Stomach (tissue), 8 donors: ENCODE measurements at regions not wholly inside any gene's neighbourhood (a gene's known extent, or its start where the extent isn't known, plus 50 kb on each side); places are given as distances from the start of the nearest gene placed in this dataset.
"Not testable (repeated sequence)": the region's sequence is repeated elsewhere in the genome, so short reads cannot be mapped to it uniquely, and the experiment has no call there.

Experiments used
- DNase-seq, 2 donors: peaks; one replicate each; pipeline versions ENCODE4 v3.0.0 to v3.0.0-alpha.2; 2013 to 2019
- H3K27ac ChIP-seq, 5 donors: fragments of 200-600 bp in 4 of 5; sonication (generic) in 4 of 5; one replicate each; pipeline ENCODE4 v1.5.1; 2013 to 2019; ENCODE audit warnings: mild to moderate bottlenecking in 1 of 5, moderate library complexity in 1 of 5
- H3K27me3 ChIP-seq, 3 donors: fragments of 200-600 bp; sonication (generic); one replicate each; pipeline ENCODE4 v1.5.1; 2017 to 2019; ENCODE audit warnings: mixed run types in 1 of 3
- H3K36me3 ChIP-seq, 4 donors: fragments of 200-600 bp; sonication (generic); 1 replicate in 3 of 4; 2 replicates in 1 of 4; pipeline ENCODE4 v1.5.1; 2016 to 2019
- H3K4me1 ChIP-seq, 4 donors: fragments of 200-600 bp; sonication (generic); one replicate each; pipeline ENCODE4 v1.5.1; 2016 to 2019
- H3K4me3 ChIP-seq, 4 donors: fragments of 200-600 bp; sonication (generic) in 3 of 4; one replicate each; pipeline ENCODE4 v1.5.1; 2016 to 2019; ENCODE audit warnings: mild to moderate bottlenecking in 1 of 4
- H3K9me3 ChIP-seq, 4 donors: fragments of 200-600 bp; sonication (generic); one replicate each; pipeline ENCODE4 v1.5.1; 2016 to 2019
- EP300 ChIP-seq: sonication (generic); formaldehyde crosslinking; IDR thresholded peaks from one replicate; pipeline ENCODE4 v1.6.1; 2017; ENCODE audit warnings: antibody characterized with exemption
- POLR2A ChIP-seq, 4 donors: fragments of 450-650 bp; IDR thresholded peaks; one replicate each; pipeline ENCODE4 v1.6.1; 2016; ENCODE audit warnings: antibody characterized with exemption in 4 of 4, control low read depth in 2 of 4, mild to moderate bottlenecking in 1 of 4, moderate library complexity in 1 of 4
- POLR2AphosphoS5 ChIP-seq, 3 donors: sonication (generic); formaldehyde crosslinking; IDR thresholded peaks; one replicate each; pipeline ENCODE4 v1.6.1; 2016; ENCODE audit warnings: antibody characterized with exemption in 3 of 3
- WGBS, 5 donors: extraction: QIAGEN DNeasy Blood & Tissue Kit in 3 of 5; methylation state at CpG; one replicate each; pipeline versions ENCODE4 v1.1.5 to v1.1.7; 2013 to 2018; 5-methylcytosine and 5-hydroxymethylcytosine counted together
- intact Hi-C: fragments of 100-400 bp; cut with DNase I; formaldehyde crosslinking; loops from one replicate; pipeline ENCODE4 v1.15.1; 2023; ENCODE audit warnings: low total_unique reads
- TF ChIP-seq, protein P1 (sequence below), 7 experiments: fragments of 450-650 bp in 4 of 7; fragments of 200-600 bp in 3 of 7; sonication (generic) in 3 of 7; IDR thresholded peaks; one replicate each; pipeline ENCODE4 v1.5.1; 2016 to 2019; ENCODE audit warnings: antibody characterized with exemption in 7 of 7, control low read depth in 2 of 7, mild to moderate bottlenecking in 1 of 7
- donor health status: healthy with polysubstance abuse.
- donor health status: Bipolar disorder and iron deficiency.
- donor health status: healthy.

DNA sequence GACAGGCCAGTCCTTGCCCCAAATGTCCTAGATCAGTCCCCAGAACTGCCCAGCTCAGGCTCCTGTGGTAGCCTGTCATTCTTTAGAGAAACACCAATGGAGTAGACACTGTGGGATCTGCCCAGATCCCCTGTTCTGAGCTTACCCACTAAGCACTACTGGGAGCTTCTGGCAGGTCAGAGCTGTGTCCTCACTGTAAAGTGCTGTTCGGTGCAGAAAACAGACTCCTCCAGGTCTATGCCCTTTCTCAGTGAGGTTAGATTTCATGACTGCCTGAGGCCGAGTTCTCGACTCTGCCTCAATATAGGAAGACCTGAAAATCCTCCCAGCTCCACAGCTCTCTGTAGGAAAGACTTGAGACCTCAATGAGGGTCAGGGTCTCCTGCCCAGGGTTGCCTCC lies 67.5 kb upstream of the IGLL5 start:
- peak overlapping the region in 2 of 5 donors; percentile 5 to 13 for H3K27ac ChIP-seq
- no peak for TF ChIP-seq EP300

DNA sequence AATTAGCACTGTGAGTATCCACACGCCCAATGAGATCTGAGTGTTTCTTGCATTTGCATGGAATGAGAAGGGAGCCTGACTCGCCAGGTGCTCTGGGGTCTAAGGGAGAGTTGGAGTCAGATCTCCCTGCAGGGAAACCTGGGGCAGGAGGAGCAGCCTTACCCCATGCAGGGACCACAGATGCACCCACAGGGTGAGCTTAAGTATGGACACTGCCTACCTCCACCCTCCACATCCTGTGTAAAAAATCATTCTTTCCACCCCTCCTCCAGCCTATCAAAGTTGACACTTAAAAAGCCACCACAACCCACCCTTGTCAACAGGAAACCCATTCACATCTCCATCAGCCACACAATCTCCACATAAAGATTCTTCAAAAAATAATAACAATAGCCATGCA lies 67.0 kb upstream of the IGLL5 start:
- Histone ChIP-seq H3K27me3 (peaks cover 0 to 16% (median 0%) of the 10 kb centered on the region in 3 donors), H3K4me1 (peaks cover 0 to 12% (median 0%) of the 10 kb centered on the region in 4 donors), H3K4me3 (no peak overlapping the region), H3K36me3 (no peaks in the 10 kb centered on the region), H3K27ac (peak overlapping the region in 1 of 5 donors; percentile 5), H3K9me3 (no peaks in the 10 kb centered on the region)
- TF ChIP-seq, protein P1, sequence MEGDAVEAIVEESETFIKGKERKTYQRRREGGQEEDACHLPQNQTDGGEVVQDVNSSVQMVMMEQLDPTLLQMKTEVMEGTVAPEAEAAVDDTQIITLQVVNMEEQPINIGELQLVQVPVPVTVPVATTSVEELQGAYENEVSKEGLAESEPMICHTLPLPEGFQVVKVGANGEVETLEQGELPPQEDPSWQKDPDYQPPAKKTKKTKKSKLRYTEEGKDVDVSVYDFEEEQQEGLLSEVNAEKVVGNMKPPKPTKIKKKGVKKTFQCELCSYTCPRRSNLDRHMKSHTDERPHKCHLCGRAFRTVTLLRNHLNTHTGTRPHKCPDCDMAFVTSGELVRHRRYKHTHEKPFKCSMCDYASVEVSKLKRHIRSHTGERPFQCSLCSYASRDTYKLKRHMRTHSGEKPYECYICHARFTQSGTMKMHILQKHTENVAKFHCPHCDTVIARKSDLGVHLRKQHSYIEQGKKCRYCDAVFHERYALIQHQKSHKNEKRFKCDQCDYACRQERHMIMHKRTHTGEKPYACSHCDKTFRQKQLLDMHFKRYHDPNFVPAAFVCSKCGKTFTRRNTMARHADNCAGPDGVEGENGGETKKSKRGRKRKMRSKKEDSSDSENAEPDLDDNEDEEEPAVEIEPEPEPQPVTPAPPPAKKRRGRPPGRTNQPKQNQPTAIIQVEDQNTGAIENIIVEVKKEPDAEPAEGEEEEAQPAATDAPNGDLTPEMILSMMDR (IDR thresholded peaks at IDR 0.05): no peak
- TF ChIP-seq EP300 (no peak), POLR2AphosphoS5 (IDR thresholded peaks at IDR 0.05) (no peak), POLR2A (IDR thresholded peaks at IDR 0.05) (no peak)
- peak in 1 of 2 donors; percentile 45 for DNase-seq
- intact Hi-C loops: no loop called here
- 53 to 85% (median 68%) methylated on average over 2 of the region's 2 CpGs for WGBS, 5 donors

More for the DNA sequence above, 67.5 kb upstream of the IGLL5 start:
- H3K9me3 ChIP-seq: no peaks in the 10 kb centered on the region
- DNase-seq: no peak
- intact Hi-C loops: no loop called here
- H3K36me3 ChIP-seq: no peaks in the 10 kb centered on the region
- no peak overlapping the region for H3K4me3 ChIP-seq
- H3K4me1 ChIP-seq: peaks cover 0 to 12% (median 0%) of the 10 kb centered on the region in 4 donors
- H3K27me3 ChIP-seq: peaks cover 0 to 16% (median 0%) of the 10 kb centered on the region in 3 donors
- WGBS, 5 donors: 75 to 94% (median 91%) methylated on average over 3 of the region's 3 CpGs

DNA sequence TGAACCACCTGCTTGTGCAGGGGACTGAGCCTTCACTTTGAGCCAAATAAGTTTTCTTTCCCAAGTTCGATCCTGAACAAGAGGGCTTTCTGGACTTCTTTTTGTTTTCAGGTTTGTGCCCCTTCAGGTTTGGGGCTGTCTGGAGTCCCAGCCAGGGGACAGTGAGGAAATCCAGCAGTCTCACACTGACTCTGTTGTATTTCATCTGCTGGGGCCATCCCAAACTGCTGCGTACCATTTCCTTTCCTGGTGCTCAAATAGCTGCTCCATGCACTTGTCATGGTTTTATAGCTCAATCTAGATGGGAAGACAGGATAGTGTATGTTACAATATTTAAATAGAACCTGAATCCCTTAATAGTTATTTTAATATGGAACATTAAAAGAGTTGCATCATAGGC lies 66.3 kb upstream of the IGLL5 start:
- Histone ChIP-seq H3K4me3 (no peak overlapping the region), H3K4me1 (peaks cover 0 to 12% (median 0%) of the 10 kb centered on the region in 4 donors), H3K27me3 (peaks cover 0 to 16% (median 0%) of the 10 kb centered on the region in 3 donors), H3K27ac (no peak overlapping the region), H3K9me3 (no peaks in the 10 kb centered on the region), H3K36me3 (no peaks in the 10 kb centered on the region)
- 78 to 89% (median 85%) methylated on average over 2 of the region's 2 CpGs for WGBS, 5 donors
- no peak for TF ChIP-seq POLR2AphosphoS5 (IDR thresholded peaks at IDR 0.05)
- no peak for TF ChIP-seq POLR2A (IDR thresholded peaks at IDR 0.05)
- TF ChIP-seq, protein P1 (IDR thresholded peaks at IDR 0.05): no peak
- no peak for TF ChIP-seq EP300
- DNase-seq: no peak
- intact Hi-C loops: no loop called here

DNA sequence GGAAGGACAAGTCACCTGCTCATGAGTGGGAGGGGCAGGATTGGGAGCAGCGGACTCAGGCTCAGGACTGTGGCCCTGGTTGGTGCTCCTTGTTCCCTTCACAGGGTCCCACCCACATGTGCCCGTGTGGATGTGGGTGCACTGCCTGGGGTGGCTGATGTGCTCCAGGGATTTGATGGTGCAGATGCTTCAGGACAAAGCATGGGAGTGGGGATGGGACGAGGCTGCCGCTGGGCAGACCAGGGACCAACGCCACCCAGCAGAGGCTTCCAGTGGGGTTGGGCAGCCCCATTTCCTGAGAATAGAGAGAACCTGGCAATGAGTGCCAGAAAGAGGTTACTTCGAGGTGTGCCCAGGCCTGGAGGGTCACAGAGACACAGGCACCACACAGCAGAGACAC lies 65.5 kb upstream of the IGLL5 start:
- DNase-seq: no peak
- H3K9me3 ChIP-seq: no peaks in the 10 kb centered on the region
- TF ChIP-seq, protein P1 (IDR thresholded peaks at IDR 0.05): no peak
- TF ChIP-seq POLR2A (IDR thresholded peaks at IDR 0.05) (no peak), POLR2AphosphoS5 (IDR thresholded peaks at IDR 0.05) (no peak), EP300 (no peak)
- peaks cover 0 to 16% (median 0%) of the 10 kb centered on the region in 3 donors for H3K27me3 ChIP-seq
- H3K4me3 ChIP-seq: no peak overlapping the region
- WGBS, 5 donors: 80 to 91% (median 85%) methylated on average over 6 of the region's 6 CpGs
- H3K27ac ChIP-seq: peak overlapping the region in 1 of 5 donors; percentile 33
- no peaks in the 10 kb centered on the region for H3K36me3 ChIP-seq
- H3K4me1 ChIP-seq: peaks cover 0 to 12% (median 0%) of the 10 kb centered on the region in 4 donors
- intact Hi-C loops: no loop called here

DNA sequence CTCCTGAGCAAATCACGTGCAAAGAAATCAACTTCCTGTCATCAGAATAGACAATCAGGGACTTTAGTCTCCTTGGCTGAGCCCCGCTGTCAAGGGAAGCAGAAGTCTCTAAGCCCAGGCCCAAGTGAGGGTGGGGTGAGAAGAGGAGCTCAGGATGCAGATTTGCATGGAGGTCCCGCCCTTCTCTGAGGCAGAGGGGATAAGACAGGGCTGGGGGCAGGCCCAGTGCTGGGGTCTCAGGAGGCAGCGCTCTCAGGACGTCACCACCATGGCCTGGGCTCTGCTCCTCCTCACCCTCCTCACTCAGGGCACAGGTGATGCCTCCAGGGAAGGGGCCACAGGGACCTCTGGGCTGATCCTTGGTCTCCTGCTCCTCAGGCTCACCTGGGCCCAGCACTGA lies 65.1 kb upstream of the IGLL5 start:
- Histone ChIP-seq H3K4me1 (peaks cover 0 to 12% (median 0%) of the 10 kb centered on the region in 4 donors), H3K27me3 (peaks cover 0 to 19% (median 0%) of the 10 kb centered on the region in 3 donors), H3K27ac (peak overlapping the region in 1 of 5 donors; percentile 33)
- H3K9me3 ChIP-seq, H3K4me3 ChIP-seq, intact Hi-C loops, H3K36me3 ChIP-seq: not testable (repeated sequence)
- peak in 1 of 2 donors; percentile 31 for DNase-seq
- 51 to 70% (median 62%) methylated on average over 3 to 5 of the region's 5 CpGs for WGBS, 5 donors
